Gastrocnemius medialis (tissue), 4 donors: ENCODE measurements at regions not wholly inside any gene's neighbourhood (a gene's known extent, or its start where the extent isn't known, plus 50 kb on each side); places are given as distances from the start of the nearest gene placed in this dataset.

ENCODE experiments used
- POLR2A ChIP-seq, 2 donors: fragments of 450-650 bp; IDR thresholded peaks; one replicate each; pipeline ENCODE4 v1.6.1; 2017; ENCODE audit warnings: antibody characterized with exemption in 2 of 2, mild to moderate bottlenecking in 2 of 2, moderate library complexity in 2 of 2
- TF ChIP-seq, protein P1 (sequence below), 5 experiments: fragments of 450-650 bp in 3 of 5; fragments of 200-600 bp in 2 of 5; sonication (generic) in 2 of 5; IDR thresholded peaks in 4 of 5; conservative IDR thresholded peaks in 1 of 5; 1 replicate in 4 of 5; 2 replicates in 1 of 5; pipeline ENCODE4 v1.5.1; 2016 to 2019; ENCODE audit warnings: antibody characterized with exemption in 5 of 5, mild to moderate bottlenecking in 3 of 5, moderate library complexity in 3 of 5

DNA sequence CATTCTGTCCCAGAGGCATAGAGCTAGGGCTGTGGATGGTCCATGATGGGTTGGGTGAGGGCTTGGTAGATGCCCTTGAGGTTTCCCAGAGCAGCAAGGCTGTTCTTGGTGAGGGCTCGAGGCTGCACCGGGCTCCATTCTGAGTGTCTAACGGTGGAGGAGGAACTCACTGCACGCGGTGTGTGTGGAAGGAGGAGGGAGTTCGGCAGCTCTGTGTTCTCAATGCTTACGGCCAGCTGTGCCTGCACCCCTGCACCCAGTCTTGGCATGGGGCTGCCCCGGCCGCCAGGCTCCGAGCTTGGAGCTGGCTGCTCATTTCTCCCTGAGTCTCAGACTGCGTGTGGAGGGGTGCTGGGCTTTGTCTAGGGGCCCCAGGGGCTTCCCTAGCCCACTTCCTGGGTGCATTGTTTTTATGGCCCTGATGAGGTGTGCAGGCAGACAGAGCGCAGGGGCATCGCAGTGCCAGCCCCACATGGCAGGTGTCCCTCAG lies 1247.1 kb downstream of the BRD1 start:
- TF ChIP-seq, protein P1, sequence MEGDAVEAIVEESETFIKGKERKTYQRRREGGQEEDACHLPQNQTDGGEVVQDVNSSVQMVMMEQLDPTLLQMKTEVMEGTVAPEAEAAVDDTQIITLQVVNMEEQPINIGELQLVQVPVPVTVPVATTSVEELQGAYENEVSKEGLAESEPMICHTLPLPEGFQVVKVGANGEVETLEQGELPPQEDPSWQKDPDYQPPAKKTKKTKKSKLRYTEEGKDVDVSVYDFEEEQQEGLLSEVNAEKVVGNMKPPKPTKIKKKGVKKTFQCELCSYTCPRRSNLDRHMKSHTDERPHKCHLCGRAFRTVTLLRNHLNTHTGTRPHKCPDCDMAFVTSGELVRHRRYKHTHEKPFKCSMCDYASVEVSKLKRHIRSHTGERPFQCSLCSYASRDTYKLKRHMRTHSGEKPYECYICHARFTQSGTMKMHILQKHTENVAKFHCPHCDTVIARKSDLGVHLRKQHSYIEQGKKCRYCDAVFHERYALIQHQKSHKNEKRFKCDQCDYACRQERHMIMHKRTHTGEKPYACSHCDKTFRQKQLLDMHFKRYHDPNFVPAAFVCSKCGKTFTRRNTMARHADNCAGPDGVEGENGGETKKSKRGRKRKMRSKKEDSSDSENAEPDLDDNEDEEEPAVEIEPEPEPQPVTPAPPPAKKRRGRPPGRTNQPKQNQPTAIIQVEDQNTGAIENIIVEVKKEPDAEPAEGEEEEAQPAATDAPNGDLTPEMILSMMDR (IDR thresholded peaks at IDR 0.05 in 4 of 5, conservative IDR thresholded peaks at IDR 0.05 in 1 of 5): no peak
- no peak for TF ChIP-seq POLR2A (IDR thresholded peaks at IDR 0.05)
